ENCODE measurements at regions not wholly inside any gene's neighbourhood (a gene's known extent, or its start where the extent isn't known, plus 50 kb on each side); places are given as distances from the start of the nearest gene placed in this dataset.

DNA sequence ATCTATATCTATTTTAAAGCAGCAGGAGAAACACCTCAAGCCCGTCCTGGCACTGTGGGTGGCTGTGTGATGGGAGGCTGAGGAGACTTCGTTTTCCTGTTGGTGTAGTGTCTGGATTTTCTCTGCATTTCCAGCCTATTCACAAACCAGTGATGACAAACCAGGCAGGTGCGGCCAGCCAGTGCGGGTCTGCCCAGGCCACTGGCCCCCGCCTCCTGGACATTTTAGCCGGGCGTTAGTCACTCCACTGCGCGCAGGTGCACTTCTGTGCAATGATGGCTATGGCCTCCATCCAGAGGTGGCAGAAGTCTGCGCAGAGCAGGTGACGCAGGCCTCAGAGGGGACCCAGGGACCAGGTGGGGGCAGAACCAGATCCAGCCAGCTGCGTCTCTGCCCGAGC, 64.9 kb upstream of the PITRM1 start:
- peaks cover 0 to 9% (median 0%) of the 10 kb centered on the region in 4 donors for H3K4me1 ChIP-seq
- H3K27me3 ChIP-seq: no peaks in the 10 kb centered on the region
- no peak overlapping the region for H3K4me3 ChIP-seq
- TF ChIP-seq EP300 (IDR thresholded peaks at IDR 0.05) (no peak), POLR2A (IDR thresholded peaks at IDR 0.05) (no peak), CTCF (IDR thresholded peaks at IDR 0.05) (no peak)
- H3K27ac ChIP-seq: no peak overlapping the region
- H3K9me3 ChIP-seq: no peaks in the 10 kb centered on the region
- H3K36me3 ChIP-seq: no peaks in the 10 kb centered on the region
- DNase-seq (ENCODE audit: low spot score in 2 of 2): no peak
- WGBS, 2 donors: 95 to 97% methylated on average over 11 to 13 of the region's 13 CpGs

DNA sequence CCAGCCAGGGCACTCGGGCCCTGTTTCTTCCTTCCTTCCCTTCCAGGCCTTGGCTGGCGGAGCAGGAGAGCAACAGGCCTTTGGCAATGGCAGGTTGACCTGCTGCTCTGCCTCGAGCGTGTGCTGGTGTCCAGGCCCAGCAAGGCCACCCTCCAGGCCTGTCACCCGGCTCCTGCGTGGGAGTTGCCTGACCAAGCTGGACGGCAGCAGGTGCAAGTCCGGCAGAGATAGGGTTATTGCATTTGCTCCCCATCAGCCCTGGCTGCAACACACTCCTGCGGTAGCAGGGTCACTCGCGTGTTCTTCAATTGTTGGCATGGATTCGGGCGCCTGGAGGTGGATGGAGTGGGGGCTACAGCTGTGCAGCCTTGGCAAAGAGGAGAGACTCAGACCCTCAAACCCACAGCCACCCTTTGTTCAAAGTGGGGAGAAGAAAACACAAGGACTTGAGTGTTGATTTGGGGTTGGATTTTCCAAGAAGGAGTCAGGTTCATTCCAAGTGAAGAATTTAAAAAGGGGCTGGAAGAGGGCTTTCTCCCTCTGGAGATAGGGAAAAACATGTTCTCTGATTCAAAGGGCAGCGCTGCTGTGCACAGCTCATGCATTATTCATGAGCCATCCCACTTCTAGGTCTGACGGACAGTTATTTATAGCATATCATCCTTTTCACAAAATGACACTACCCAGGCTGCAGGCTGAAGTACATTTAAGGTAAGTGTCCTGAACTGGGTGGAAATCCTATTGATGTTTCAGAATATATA, 64.2 kb upstream of the PITRM1 start:
- Histone ChIP-seq H3K27ac (no peak overlapping the region), H3K4me3 (no peak overlapping the region), H3K27me3 (no peaks in the 10 kb centered on the region), H3K4me1 (peaks cover 0 to 11% (median 0%) of the 10 kb centered on the region in 4 donors), H3K36me3 (no peaks in the 10 kb centered on the region), H3K9me3 (no peaks in the 10 kb centered on the region)
- WGBS, 2 donors: 72 to 83% methylated on average over 15 of the region's 15 CpGs
- no peak for DNase-seq (ENCODE audit: low spot score in 2 of 2)
- TF ChIP-seq EP300 (IDR thresholded peaks at IDR 0.05) (no peak), POLR2A (IDR thresholded peaks at IDR 0.05) (no peak), CTCF (IDR thresholded peaks at IDR 0.05) (no peak)

DNA sequence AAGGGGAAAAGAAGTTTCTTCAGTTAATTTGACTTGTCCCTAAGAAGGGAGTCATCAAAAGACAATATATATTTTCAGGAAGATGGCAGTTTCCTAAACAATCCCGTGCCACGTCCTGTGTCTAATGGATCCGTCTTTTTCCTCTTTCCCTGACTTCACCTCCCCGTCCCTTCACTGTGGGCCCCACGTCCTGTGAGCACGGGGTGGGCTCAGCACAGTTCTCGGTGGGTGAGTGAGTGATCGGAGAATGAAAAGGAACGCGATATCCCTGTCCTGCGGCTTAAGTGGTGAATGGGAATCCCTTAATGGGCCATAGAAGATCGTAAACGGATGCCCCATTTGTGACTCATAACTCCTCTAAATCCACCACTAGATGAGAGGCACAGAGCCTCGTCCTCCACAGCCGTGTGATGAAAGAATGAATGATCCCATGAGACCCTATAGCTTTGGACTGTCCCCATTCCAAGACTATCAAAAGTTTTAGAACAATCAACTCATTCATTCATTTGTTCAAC, 63.5 kb upstream of the PITRM1 start:
- H3K4me3 ChIP-seq: no peak overlapping the region
- 86 to 89% methylated on average over 15 of the region's 15 CpGs for WGBS, 2 donors
- DNase-seq (ENCODE audit: low spot score in 2 of 2): no peak

DNA sequence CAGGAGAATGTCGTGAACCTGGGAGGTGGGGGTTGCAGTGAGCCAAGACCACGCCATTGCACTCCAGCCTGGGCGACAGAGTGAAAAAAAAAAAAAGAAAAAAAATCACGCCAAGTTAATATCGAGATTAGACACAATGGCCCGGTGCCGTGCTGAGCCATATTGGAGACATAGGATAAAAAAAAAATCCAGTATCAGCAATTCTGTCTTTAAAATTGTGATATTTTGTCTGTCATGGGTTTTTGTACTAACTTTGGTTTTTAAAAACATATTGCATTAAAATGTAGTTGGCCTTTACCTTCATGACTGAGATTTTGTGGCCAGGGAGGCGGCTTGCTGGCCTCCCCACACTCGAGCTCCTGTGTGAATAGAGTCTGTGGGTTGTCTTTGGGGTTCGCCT, 62.8 kb upstream of the PITRM1 start:
- WGBS, 2 donors: 89 to 95% methylated on average over 10 of the region's 10 CpGs
- Histone ChIP-seq H3K36me3 (no peaks in the 10 kb centered on the region), H3K4me1 (peaks cover 0 to 19% (median 0%) of the 10 kb centered on the region in 4 donors), H3K27ac (no peak overlapping the region), H3K4me3 (no peak overlapping the region), H3K27me3 (no peaks in the 10 kb centered on the region), H3K9me3 (no peaks in the 10 kb centered on the region)
- DNase-seq (ENCODE audit: low spot score in 2 of 2): no peak
- TF ChIP-seq EP300 (IDR thresholded peaks at IDR 0.05) (no peak), POLR2A (IDR thresholded peaks at IDR 0.05) (no peak), CTCF (IDR thresholded peaks at IDR 0.05) (no peak)

More for the DNA sequence above, 63.5 kb upstream of the PITRM1 start:
- no peaks in the 10 kb centered on the region for H3K27me3 ChIP-seq
- H3K9me3 ChIP-seq: no peaks in the 10 kb centered on the region
- TF ChIP-seq CTCF (IDR thresholded peaks at IDR 0.05) (no peak), EP300 (IDR thresholded peaks at IDR 0.05) (no peak), POLR2A (IDR thresholded peaks at IDR 0.05) (no peak)
- H3K27ac ChIP-seq: no peak overlapping the region
- H3K36me3 ChIP-seq: no peaks in the 10 kb centered on the region
- H3K4me1 ChIP-seq: peaks cover 0 to 19% (median 0%) of the 10 kb centered on the region in 4 donors

DNA sequence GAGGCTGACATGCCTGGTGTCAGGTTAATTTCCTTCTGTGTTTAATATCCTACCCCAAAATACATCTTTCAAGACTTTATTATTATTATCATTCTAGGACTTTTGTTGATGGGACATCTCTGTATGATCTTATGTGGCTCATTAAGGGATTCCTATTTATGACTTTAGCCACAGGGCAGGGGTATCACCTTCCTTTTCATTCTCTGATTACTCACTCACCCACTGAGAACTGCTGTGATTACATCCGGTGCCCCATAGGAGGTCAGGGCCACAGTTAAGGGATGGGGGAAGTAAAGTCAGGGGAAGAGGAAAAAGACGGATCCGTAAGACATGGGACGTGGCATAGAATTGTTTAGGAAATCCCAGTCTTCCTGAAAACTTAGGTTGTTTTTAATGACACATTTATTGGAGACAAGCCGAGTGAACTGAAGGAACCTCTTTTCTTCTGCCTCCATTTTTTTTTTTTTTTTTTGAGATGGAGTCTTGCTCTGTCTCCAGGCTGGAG, 61.0 kb upstream of the PITRM1 start:
- 84 to 90% methylated on average over 5 of the region's 5 CpGs for WGBS, 2 donors
- peaks cover 0 to 10% (median 0%) of the 10 kb centered on the region in 4 donors for H3K4me1 ChIP-seq
- no peak for DNase-seq (ENCODE audit: low spot score in 2 of 2)
- no peaks in the 10 kb centered on the region for H3K27me3 ChIP-seq
- no peaks in the 10 kb centered on the region for H3K36me3 ChIP-seq
- no peak overlapping the region for H3K4me3 ChIP-seq
- TF ChIP-seq EP300 (IDR thresholded peaks at IDR 0.05): no peak
- no peak for TF ChIP-seq POLR2A (IDR thresholded peaks at IDR 0.05)
- no peak for TF ChIP-seq CTCF (IDR thresholded peaks at IDR 0.05)
- no peaks in the 10 kb centered on the region for H3K9me3 ChIP-seq
- H3K27ac ChIP-seq: no peak overlapping the region
